ENCODE measurements at regions not wholly inside any gene's neighbourhood (a gene's known extent, or its start where the extent isn't known, plus 50 kb on each side); places are given as distances from the start of the nearest gene placed in this dataset.

GRCh38 chr6:158876886-158877285 is 57.7 kb upstream of the EZR start:
- DNase-seq (ENCODE audit: low read depth, low spot score) = no peak
- no peak for FAIRE-seq
- H3K9me3 ChIP-seq (ENCODE audit: control insufficient read depth, low read depth, low read length) = no peaks in the 10 kb centered on the region
- H4K20me1 ChIP-seq (ENCODE audit: control insufficient read depth, extremely low read depth, insufficient read depth, low read length) = no peaks in the 10 kb centered on the region
- no peak overlapping the region for H2AFZ ChIP-seq (ENCODE audit: control insufficient read depth, low read length)
- peaks cover 4% of the 10 kb centered on the region for H3K4me1 ChIP-seq (ENCODE audit: control insufficient read depth, extremely low read depth, insufficient read depth, low read length)
- H3K79me2 ChIP-seq (ENCODE audit: control insufficient read depth, insufficient read depth, low read length) = no peaks in the 10 kb centered on the region
- no peak overlapping the region for H3K9ac ChIP-seq (ENCODE audit: control insufficient read depth, extremely low read depth, insufficient read depth, low read length)
- dilution Hi-C loops (cut with MboI; ENCODE audit: extremely low pct_ligation_motif_present, low sequenced_read_pairs) = no loop called here
- no peaks in the 10 kb centered on the region for H3K9me1 ChIP-seq (ENCODE audit: control insufficient read depth, extremely low read depth, insufficient read depth, low read length)
- no peak overlapping the region for H3K4me2 ChIP-seq (ENCODE audit: control insufficient read depth, extremely low read depth, insufficient read depth, low read depth, low read length)
- no peak overlapping the region for H3K4me3 ChIP-seq (ENCODE audit: control insufficient read depth in 2 of 3, extremely low read depth in 1 of 3, insufficient read depth in 2 of 3, low read depth in 1 of 3, low read length in 3 of 3)
- H3K36me3 ChIP-seq (ENCODE audit: control insufficient read depth in 2 of 2, extremely low read depth in 1 of 2, insufficient read depth in 2 of 2, low read length in 2 of 2) = no peaks in the 10 kb centered on the region
- H3K27me3 ChIP-seq (ENCODE audit: control insufficient read depth, extremely low read depth, insufficient read depth, low read length) = no peaks in the 10 kb centered on the region
- TF ChIP-seq CTCF (optimal IDR thresholded peaks at IDR 0.05 in 1 of 3, IDR thresholded peaks at IDR 0.05 in 1 of 3, conservative IDR thresholded peaks at IDR 0.05 in 1 of 3; ENCODE audit: extremely low read depth in 1 of 3, insufficient read depth in 2 of 3, low read length in 3 of 3) = no peak
- no peak for TF ChIP-seq EZH2 (IDR thresholded peaks at IDR 0.05; ENCODE audit: low read length)
- no peak overlapping the region for H3K27ac ChIP-seq (ENCODE audit: control insufficient read depth, insufficient read depth, low read length)

- Histone ChIP-seq H3K27ac (ENCODE audit: control insufficient read depth, insufficient read depth, low read length) (peak overlapping the region; percentile 92), H3K4me1 (ENCODE audit: control insufficient read depth, extremely low read depth, insufficient read depth, low read length) (peaks cover 11% of the 10 kb centered on the region)
These were observed 51.4 kb upstream of the EZR start for GRCh38 chr6:158870649-158870957.

More at GRCh38 chr6:158870649-158870957, 51.4 kb upstream of the EZR start:
- Histone ChIP-seq H3K4me3 (ENCODE audit: control insufficient read depth in 2 of 3, extremely low read depth in 1 of 3, insufficient read depth in 2 of 3, low read depth in 1 of 3, low read length in 3 of 3) (no peak overlapping the region), H3K27me3 (ENCODE audit: control insufficient read depth, extremely low read depth, insufficient read depth, low read length) (no peaks in the 10 kb centered on the region), H3K9ac (ENCODE audit: control insufficient read depth, extremely low read depth, insufficient read depth, low read length) (peak overlapping the region; percentile 76), H3K79me2 (ENCODE audit: control insufficient read depth, insufficient read depth, low read length) (no peaks in the 10 kb centered on the region), H2AFZ (ENCODE audit: control insufficient read depth, low read length) (no peak overlapping the region), H3K9me1 (ENCODE audit: control insufficient read depth, extremely low read depth, insufficient read depth, low read length) (no peaks in the 10 kb centered on the region), H3K4me2 (ENCODE audit: control insufficient read depth, extremely low read depth, insufficient read depth, low read depth, low read length) (peak overlapping the region; percentile 81), H4K20me1 (ENCODE audit: control insufficient read depth, extremely low read depth, insufficient read depth, low read length) (no peaks in the 10 kb centered on the region), H3K36me3 (ENCODE audit: control insufficient read depth in 2 of 2, extremely low read depth in 1 of 2, insufficient read depth in 2 of 2, low read length in 2 of 2) (no peaks in the 10 kb centered on the region), H3K9me3 (ENCODE audit: control insufficient read depth, low read depth, low read length) (no peaks in the 10 kb centered on the region)
- no peak for TF ChIP-seq EZH2 (IDR thresholded peaks at IDR 0.05; ENCODE audit: low read length)
- TF ChIP-seq CTCF (optimal IDR thresholded peaks at IDR 0.05 in 1 of 3, IDR thresholded peaks at IDR 0.05 in 1 of 3, conservative IDR thresholded peaks at IDR 0.05 in 1 of 3; ENCODE audit: extremely low read depth in 1 of 3, insufficient read depth in 2 of 3, low read length in 3 of 3) = no peak
- no peak for FAIRE-seq
- dilution Hi-C loops (cut with MboI; ENCODE audit: extremely low pct_ligation_motif_present, low sequenced_read_pairs) = no loop called here
- no peak for DNase-seq (ENCODE audit: low read depth, low spot score)
